NCI-H2171 (cell line): ENCODE measurements at regions not wholly inside any gene's neighbourhood (a gene's known extent, or its start where the extent isn't known, plus 50 kb on each side); places are given as distances from the start of the nearest gene placed in this dataset.
"Not testable (repeated sequence)": the region's sequence is repeated elsewhere in the genome, so short reads cannot be mapped to it uniquely, and the experiment has no call there.

Source experiments
- DNase-seq: peaks from one replicate; lab custom pipeline; 2025; lab: John Stamatoyannopoulos, UW

- no peak for DNase-seq
These were observed 1073.9 kb downstream of the GRM8 start for GRCh38 chr7:126178865-126179264.

- DNase-seq = no peak
These were observed 1075.0 kb downstream of the GRM8 start for GRCh38 chr7:126177782-126178181.

DNA sequence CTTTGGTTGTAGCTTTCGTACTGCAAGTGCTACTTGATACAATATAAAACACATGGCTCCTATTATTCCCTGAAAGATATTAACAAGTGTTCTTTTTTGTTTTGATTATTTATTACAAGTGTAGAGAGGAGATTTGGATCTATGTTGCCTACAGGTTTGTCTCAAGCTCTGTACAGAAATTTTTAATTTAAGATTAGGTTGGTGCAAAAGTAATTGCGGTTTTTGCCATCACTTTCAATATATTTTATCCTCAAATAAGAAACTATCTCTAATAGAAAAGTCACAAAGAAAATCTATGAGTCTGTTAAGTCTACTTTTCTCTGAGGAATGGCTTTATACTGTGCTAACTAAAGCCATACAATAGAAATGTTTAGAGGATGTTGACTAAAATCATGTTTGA is 1086.1 kb downstream of the GRM8 start:
- DNase-seq = no peak

DNA sequence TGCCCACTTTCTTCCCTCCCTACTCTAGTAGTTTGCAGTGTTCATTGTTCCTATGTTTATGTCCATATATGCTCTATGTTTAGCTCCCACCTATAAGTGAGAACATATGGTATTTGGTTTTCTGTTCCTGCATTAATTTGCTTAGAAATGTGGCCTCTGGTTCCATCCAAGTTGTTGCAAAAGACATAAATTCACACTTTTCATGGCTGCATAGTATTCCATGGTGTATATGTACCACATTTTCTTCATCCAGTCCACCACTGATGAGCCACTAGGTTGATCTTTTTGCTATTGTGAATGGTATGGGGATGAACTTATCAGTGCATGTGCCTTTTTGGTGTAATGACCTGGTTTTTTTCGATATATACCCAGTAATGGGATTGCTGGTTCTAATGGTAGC is 1089.1 kb downstream of the GRM8 start:
- no peak for DNase-seq

DNA sequence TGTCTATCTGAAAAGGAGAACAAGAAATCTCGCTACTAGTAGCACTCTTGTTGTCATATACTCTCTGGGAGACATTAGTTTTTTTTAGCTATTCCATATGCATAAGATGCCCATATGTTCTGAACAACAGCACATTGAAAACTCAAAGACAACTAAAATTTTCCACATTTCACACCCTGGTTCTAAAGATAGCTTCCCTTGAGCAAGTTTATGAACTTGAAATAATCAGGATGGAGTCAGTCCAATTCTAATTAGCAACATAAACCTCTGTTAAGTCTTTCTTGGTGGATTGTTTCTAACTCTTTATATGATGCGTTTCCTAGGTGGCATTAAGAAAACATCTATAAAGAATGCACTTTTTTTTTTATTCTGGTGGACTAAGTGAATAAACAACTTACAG is 1095.3 kb downstream of the GRM8 start:
- no peak for DNase-seq

DNA sequence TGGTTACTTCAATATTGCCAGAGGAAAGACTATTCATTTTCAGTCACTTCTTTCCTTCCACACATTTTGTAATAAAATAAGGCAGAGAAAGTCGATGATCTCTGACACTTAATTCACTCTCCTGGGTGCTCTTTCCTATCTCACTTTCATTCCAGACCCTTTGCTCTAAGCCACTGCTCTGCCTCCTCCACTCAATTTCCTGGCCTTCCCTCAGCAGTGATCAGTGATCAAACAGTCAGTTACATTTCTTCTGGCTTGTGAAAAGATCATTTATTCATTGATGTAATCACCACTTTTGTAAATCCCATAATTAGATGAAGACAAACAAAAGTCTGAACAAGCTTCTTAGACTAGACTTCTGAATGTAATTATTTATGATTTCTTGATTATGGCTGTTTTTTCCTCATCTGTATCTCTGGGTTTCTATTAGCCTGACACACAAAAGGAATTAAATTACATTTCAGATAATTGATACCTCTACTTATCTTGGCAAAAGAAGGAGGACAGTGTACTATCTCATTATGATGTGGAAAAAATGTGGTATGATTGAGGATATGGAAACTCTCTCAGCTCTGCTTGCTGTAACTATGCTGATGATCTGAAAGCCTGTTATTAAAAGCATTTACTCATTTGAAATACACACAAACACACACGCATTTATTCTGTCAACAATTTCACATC is 1102.3 kb downstream of the GRM8 start:
- DNase-seq = no peak

GRCh38 chr7:126140858-126141466 is 1111.8 kb downstream of the GRM8 start:
- peak; percentile 28 for DNase-seq

DNA sequence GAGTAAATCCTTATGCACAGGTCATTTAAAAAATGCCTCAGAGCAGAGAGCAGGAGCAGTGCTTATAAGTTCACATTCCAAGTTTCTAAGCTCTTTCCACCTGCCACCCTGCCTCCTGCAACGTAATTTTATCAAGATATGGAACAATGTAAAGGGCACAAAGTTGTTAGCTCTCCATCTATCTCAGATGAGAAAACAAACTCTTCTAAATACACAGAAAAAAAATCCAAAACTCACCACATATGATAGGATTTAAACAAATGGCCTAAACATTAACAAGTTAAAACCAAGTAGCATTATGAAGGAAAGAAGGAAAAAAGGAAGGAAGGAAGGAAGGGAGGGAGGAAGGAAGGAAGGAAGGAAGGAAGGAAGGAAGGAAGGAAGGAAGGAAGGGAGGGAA is 1132.8 kb downstream of the GRM8 start:
- no peak for DNase-seq

DNA sequence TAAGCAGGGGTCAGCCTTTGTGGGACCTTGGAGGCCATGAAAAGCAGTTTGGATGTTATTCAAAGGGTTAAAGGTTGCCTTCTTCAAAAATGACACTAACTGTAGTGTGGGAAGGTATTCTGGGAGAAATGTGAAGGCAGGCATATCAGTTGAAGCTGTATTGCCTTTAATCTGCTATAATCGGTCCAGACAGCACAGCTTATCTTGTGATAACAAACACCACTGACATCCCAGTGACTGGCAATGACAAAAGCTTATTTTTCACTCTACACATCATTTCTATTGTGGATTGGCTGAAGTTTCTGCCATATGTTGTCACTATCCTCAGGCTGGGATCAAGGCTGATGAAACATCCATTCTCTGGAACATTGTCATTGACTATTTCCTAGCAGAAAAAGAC is 1149.2 kb downstream of the GRM8 start:
- no peak for DNase-seq

DNA sequence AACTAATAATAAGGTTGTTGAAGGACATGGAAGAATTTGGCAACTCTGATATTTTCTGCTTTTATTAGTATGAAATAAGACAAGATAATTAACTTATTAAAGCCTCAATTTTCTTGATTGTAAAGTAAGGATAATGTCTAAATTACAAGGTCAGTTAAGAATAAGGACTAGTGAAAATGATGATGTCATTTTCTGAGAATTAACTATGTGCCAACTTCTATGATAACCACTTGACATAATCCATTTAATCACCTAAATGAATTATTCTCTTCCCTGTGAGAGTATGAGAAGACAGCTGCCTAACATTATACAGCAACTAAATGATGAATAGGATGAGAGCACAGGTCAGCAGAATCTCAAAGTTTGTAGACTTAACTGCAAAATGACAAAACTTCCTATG is 1153.4 kb upstream of the POT1 start:
- DNase-seq = no peak

DNA sequence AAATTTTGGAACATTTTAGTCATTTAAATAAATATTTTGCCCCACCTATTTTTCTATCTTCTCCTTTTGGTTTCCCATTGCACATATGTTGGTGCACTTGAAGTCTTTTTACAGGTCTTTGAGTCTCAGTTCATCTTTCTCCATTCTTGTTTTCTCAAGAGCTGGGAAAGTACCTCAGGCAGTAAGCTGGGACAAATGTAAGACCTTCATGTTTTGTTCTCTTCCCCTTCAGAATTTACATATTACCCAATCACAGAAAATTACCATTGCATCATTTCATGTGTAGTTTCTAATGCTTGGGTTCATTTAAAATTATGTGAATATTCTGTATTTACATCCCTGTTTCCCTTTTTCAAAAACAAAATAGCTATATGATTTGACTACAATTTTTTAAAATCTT is 1150.0 kb upstream of the POT1 start:
- no peak for DNase-seq

- DNase-seq = no peak
These were observed 1149.5 kb upstream of the POT1 start for GRCh38 chr7:126079151-126079550.

DNA sequence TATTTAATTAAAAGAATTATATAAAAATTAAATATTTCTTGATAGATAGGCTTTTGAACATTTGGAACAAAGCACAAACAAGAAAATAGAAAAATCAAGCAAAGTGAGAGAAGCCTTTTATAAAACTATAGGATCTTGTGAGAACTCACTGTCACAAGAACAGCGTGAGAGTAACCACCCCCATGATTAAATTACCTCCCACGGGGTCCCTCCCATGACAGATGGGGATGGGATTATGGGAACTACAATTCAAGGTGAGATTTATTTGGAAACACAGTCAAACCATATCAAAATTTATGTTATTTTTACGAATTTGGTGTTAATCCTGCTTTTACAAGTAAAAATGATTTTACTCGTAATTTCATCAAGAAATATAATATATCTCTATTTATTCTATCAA is 1136.1 kb upstream of the POT1 start:
- DNase-seq = no peak

DNA sequence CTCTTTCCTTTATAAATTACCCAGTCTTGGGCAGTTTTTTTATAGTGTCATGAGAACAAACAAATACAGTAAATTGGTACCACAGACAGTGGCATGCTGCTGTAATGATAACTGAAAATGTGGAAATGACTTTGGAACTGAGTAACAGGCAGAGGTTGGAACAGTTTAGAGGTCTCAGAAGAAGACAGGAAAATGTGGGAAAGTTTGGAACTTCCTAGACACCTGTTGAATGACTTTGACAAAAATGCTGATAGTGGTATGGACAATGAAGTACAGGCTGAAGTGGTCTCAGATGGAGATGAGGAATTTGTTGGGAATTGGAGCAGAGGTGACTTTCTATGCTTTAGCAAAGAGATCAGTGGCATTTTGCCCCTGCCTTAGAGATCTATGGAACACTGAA is 1128.4 kb upstream of the POT1 start:
- DNase-seq = no peak

DNA sequence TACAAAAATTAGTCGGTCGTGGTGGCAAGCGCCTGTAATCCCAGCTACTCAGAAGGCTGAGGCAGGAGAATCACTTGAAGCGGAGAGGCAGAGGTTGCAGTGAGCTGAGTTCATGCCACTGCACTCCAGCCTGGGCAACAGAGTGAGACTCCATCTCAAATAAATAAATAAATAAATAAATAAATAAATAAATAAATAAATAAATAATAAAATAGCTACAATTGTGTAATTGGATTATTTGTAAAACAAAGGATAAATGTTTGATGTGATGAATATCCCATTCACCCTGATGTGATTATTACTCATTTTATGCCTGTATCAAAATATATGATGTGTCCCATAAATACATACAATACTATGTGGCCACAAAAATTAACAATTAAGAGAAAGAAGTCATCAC is 1127.0 kb upstream of the POT1 start:
- not testable (repeated sequence) for DNase-seq

DNA sequence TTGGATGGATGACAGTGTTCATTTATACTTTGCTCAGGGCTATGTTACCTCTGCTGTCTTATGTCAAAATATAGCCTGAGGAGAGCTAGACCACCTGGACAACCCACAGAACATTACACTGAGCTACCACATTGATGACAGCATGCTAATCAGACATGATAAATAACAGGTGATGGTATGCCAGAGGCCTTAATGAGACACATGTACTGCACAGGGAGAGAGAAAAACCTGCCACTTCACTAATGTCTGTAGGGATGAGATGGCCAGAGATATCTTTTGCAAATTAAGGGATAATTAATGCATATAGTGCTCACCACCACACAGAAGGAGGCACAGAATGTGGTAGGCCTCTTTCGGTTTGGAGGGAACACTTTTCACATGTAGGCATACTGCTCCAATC is 1122.6 kb upstream of the POT1 start:
- DNase-seq = no peak

GRCh38 chr7:126044662-126045061 is 1115.0 kb upstream of the POT1 start:
- no peak for DNase-seq

- DNase-seq = no peak
These were observed 1111.8 kb upstream of the POT1 start for GRCh38 chr7:126041472-126041871.

DNA sequence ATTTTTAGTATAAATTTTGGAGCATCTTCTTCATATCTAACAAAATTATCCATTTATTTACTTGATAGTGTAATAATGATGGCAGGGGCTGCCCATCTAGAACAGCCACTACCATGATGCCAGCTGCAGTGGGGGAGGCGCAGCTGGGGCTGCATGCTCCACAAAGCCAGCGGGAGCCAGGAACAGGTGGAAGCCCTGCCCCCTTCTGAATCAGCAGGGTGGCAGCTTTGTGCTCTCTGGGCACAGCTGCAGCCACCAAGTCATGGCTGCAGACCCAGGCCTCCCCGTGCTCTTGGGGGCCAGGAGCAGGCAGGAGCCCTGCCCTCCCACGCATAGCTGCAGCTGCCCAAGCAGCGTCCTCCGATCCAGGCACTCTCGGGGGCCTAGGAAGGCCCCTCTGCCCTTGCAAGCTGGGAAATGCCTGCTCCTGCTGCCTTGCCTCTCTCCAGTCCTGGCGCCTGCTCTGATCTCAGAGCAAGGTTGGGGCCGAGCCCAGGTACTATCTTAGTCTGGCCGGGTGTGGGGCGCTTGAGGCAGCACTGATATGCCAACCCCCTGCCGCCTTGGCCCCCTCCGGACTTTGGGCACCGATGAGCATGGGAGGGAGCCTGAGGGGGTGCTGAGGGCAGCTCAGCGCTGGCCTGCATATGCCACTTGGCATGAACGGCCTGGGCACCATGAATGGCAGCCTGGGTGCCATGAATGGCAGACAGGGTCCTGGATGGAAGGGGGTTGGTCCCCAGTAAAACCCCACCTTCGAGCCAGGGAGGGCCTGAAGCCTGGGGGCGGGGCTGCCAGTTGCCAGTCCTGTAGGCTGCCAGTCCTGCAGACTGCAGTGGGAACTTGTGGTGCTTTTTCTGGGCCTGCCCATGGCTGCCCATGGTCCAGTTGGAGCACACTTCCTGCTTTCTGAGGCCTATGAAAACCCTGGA is 1110.8 kb upstream of the POT1 start:
- DNase-seq = no peak

- DNase-seq = no peak
These were observed 1096.9 kb upstream of the POT1 start for GRCh38 chr7:126026421-126027088.

DNA sequence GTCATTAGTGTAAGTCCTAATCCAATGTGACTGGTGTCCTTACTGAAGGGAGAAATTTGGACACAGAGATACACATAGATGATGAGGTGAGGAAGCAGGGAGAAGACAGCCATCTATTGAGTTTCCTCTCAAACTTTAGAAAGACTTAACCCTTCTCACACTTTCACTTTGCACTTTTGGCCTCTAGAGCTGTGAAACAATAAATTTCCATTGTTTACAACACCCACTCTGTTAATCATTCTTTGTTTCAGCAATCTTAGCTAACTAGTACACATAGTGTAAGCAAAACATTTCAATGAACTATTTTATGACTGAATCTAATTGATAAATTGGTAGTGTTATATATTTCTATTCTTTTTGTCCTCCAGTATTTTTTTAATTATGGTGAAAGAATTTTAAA is 1092.8 kb upstream of the POT1 start:
- DNase-seq = no peak

GRCh38 chr7:126016722-126017121 is 1087.1 kb upstream of the POT1 start:
- no peak for DNase-seq

- DNase-seq = no peak
These were observed 1075.4 kb upstream of the POT1 start for GRCh38 chr7:126005064-126005463.
